B cell (primary cell): ENCODE measurements at regions not wholly inside any gene's neighbourhood (a gene's known extent, or its start where the extent isn't known, plus 50 kb on each side); places are given as distances from the start of the nearest gene placed in this dataset.

Source experiments
- ATAC-seq: fragments of 200-7000 bp; cut with Tn5 transposase; one replicate; pipeline ENCODE4 v1.10.0; 2021; ENCODE audit warnings: low read depth, mild to moderate bottlenecking, moderate number of reproducible peaks, moderate library complexity
- CTCF ChIA-PET: fragments of 350-600 bp; sonication (Branson Sonifier 250); formaldehyde crosslinking; loops from one replicate; lab custom pipeline; 2021; ENCODE audit warnings: antibody characterized with exemption, inconsistent platforms; lab: Charles Lee
- POLR2A ChIA-PET: fragments of 350-600 bp; sonication (Branson Sonifier 250); formaldehyde crosslinking; loops from one replicate; lab custom pipeline; 2021; ENCODE audit warnings: antibody characterized with exemption; lab: Charles Lee
- DNase-seq: peaks from one replicate; pipeline ENCODE4 v3.0.0; 2013
- H2AFZ ChIP-seq: 2 replicates; pipeline ENCODE4 v1.6.1; 2012; ENCODE audit warnings: mild to moderate bottlenecking, low read depth, low read length; ENCODE audit not compliant: insufficient read depth, poor library complexity, severe bottlenecking
- H3K27ac ChIP-seq, 2 donors: 1 replicate in 1 of 2; 2 replicates in 1 of 2; pipeline ENCODE4 v1.5.1; 2012 to 2013; ENCODE audit warnings: low read length in 2 of 2, mild to moderate bottlenecking in 2 of 2, moderate library complexity in 1 of 2
- H3K27me3 ChIP-seq, 4 experiments: fragments of 200-600 bp in 1 of 4; sonication (generic) in 1 of 4; replicated peaks in 1 of 4; 1 replicate in 2 of 4; 2 replicates in 2 of 4; pipeline versions ENCODE4 v1.6.1 to v1.7.0; 2013 to 2016; ENCODE audit warnings: low read length in 3 of 4, mild to moderate bottlenecking in 2 of 4, mixed read lengths in 1 of 4, moderate library complexity in 1 of 4; ENCODE audit not compliant: insufficient read depth in 4 of 4, control insufficient read depth in 3 of 4; ENCODE audit errors: control extremely low read depth in 1 of 4
- H3K36me3 ChIP-seq, 2 experiments: replicated peaks in 1 of 2; 1 replicate in 1 of 2; 2 replicates in 1 of 2; pipeline versions ENCODE4 v1.6.1 to v1.7.1; 2013; ENCODE audit warnings: low read length in 1 of 2; ENCODE audit not compliant: insufficient read depth in 2 of 2, control insufficient read depth in 1 of 2; ENCODE audit errors: control extremely low read depth in 1 of 2, extremely low read depth in 1 of 2
- H3K4me1 ChIP-seq, 2 donors: fragments of 200-600 bp in 1 of 2; sonication (generic) in 1 of 2; 1 replicate in 1 of 2; 2 replicates in 1 of 2; pipeline versions ENCODE4 v1.5.1 to v1.6.1; 2013 to 2017; ENCODE audit warnings: low read length in 2 of 2; ENCODE audit not compliant: control insufficient read depth in 2 of 2, insufficient read depth in 2 of 2
- H3K4me2 ChIP-seq: replicated peaks from 2 replicates; pipeline ENCODE3; 2012; ENCODE audit warnings: mild to moderate bottlenecking, low read depth, low read length; ENCODE audit not compliant: poor library complexity, severe bottlenecking
- H3K4me3 ChIP-seq, 5 experiments: fragments of 200-600 bp in 1 of 5; sonication (generic) in 1 of 5; 1 replicate in 3 of 5; 2 replicates in 2 of 5; pipeline versions ENCODE4 v1.5.1 to v1.7.0; 2011 to 2016; ENCODE audit warnings: low read length in 4 of 5, mild to moderate bottlenecking in 4 of 5, low read depth in 2 of 5, control low read depth in 1 of 5, moderate library complexity in 1 of 5; ENCODE audit not compliant: insufficient read depth in 1 of 5; ENCODE audit errors: control extremely low read depth in 1 of 5, extremely low read depth in 1 of 5
- H3K79me2 ChIP-seq: fragments of 200-600 bp; sonication (generic); one replicate; pipeline ENCODE4 v1.6.0; 2016; ENCODE audit warnings: low read length; ENCODE audit not compliant: control insufficient read depth, insufficient read depth
- H3K9ac ChIP-seq: fragments of 200-600 bp; sonication (generic); 2 replicates; pipeline ENCODE4 v1.6.1; 2017; ENCODE audit warnings: mild to moderate bottlenecking, low read length, moderate library complexity
- H3K9me3 ChIP-seq, 3 donors: one replicate each; pipeline versions ENCODE4 v1.6.1 to v1.7.1; 2013; ENCODE audit warnings: low read length in 2 of 3; ENCODE audit not compliant: control insufficient read depth in 2 of 3, insufficient read depth in 1 of 3; ENCODE audit errors: control extremely low read depth in 1 of 3
- H4K20me1 ChIP-seq: 2 replicates; pipeline ENCODE4 v1.6.0; 2012; ENCODE audit warnings: mild to moderate bottlenecking, low read length; ENCODE audit not compliant: insufficient read depth, control insufficient read depth, poor library complexity, severe bottlenecking
- H3K27ac Mint-ChIP-seq: one replicate; pipeline ENCODE4 v1.8.0; 2021; ENCODE audit warnings: mixed read lengths
- H3K27me3 Mint-ChIP-seq: one replicate; pipeline ENCODE4 v1.8.0; 2021; ENCODE audit warnings: mixed read lengths
- H3K4me1 Mint-ChIP-seq: one replicate; pipeline ENCODE4 v1.8.0; 2021; ENCODE audit warnings: mixed read lengths
- H3K4me3 Mint-ChIP-seq: one replicate; pipeline ENCODE4 v1.8.0; 2021; ENCODE audit warnings: mixed read lengths
- H3K9me3 Mint-ChIP-seq: one replicate; pipeline ENCODE4 v1.8.0; 2022; ENCODE audit warnings: mixed read lengths; ENCODE audit not compliant: insufficient read depth
- EZH2 ChIP-seq: IDR thresholded peaks from 2 replicates; pipeline ENCODE4 v1.6.1; 2012; ENCODE audit warnings: borderline replicate concordance, low read depth, mild to moderate bottlenecking, moderate library complexity, low read length; ENCODE audit not compliant: insufficient read depth, poor library complexity, severe bottlenecking
- WGBS: methylation state at CpG from one replicate; pipeline ENCODE4 v1.1.5; 2013; ENCODE audit warnings: missing lambda C conversion rate; ENCODE audit not compliant: insufficient coverage; 5-methylcytosine and 5-hydroxymethylcytosine counted together
- intact Hi-C: fragments of 100-400 bp; cut with micrococcal nuclease; formaldehyde crosslinking; loops from one replicate; pipeline ENCODE4 v1.10.0; 2022
- TF ChIP-seq, protein P1 (sequence below): fragments of 200-600 bp; IDR thresholded peaks from one replicate; pipeline ENCODE4 v1.8.0; 2022; ENCODE audit warnings: antibody characterized with exemption, mild to moderate bottlenecking

GRCh38 chr15:97045666-97046421 is 715.3 kb downstream of the NR2F2 start:
- WGBS = no CpG with 5 or more reads among the region's 4 CpGs
- Histone ChIP-seq H3K4me1 (no peaks in the 10 kb centered on the region), H3K79me2 (no peaks in the 10 kb centered on the region), H3K27me3 (no peaks in the 10 kb centered on the region), H3K9ac (no peak overlapping the region), H3K4me3 (no peak overlapping the region), H3K27ac (no peak overlapping the region), H3K4me2 (no peak overlapping the region), H2AFZ (no peak overlapping the region), H3K36me3 (no peaks in the 10 kb centered on the region), H3K9me3 (no peaks in the 10 kb centered on the region), H4K20me1 (no peaks in the 10 kb centered on the region)
- TF ChIP-seq, protein P1, sequence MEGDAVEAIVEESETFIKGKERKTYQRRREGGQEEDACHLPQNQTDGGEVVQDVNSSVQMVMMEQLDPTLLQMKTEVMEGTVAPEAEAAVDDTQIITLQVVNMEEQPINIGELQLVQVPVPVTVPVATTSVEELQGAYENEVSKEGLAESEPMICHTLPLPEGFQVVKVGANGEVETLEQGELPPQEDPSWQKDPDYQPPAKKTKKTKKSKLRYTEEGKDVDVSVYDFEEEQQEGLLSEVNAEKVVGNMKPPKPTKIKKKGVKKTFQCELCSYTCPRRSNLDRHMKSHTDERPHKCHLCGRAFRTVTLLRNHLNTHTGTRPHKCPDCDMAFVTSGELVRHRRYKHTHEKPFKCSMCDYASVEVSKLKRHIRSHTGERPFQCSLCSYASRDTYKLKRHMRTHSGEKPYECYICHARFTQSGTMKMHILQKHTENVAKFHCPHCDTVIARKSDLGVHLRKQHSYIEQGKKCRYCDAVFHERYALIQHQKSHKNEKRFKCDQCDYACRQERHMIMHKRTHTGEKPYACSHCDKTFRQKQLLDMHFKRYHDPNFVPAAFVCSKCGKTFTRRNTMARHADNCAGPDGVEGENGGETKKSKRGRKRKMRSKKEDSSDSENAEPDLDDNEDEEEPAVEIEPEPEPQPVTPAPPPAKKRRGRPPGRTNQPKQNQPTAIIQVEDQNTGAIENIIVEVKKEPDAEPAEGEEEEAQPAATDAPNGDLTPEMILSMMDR = no peak
- no peak for TF ChIP-seq EZH2
- H3K4me3 Mint-ChIP-seq = no peak overlapping the region
- ChIA-PET CTCF (no interaction called here), POLR2A (no interaction called here)
- peaks cover 5% of the 10 kb centered on the region for H3K9me3 Mint-ChIP-seq
- no peak for ATAC-seq
- intact Hi-C loops = no loop called here
- H3K4me1 Mint-ChIP-seq = no peaks in the 10 kb centered on the region
- no peak overlapping the region for H3K27ac Mint-ChIP-seq
- no peak for DNase-seq
- no peaks in the 10 kb centered on the region for H3K27me3 Mint-ChIP-seq

DNA sequence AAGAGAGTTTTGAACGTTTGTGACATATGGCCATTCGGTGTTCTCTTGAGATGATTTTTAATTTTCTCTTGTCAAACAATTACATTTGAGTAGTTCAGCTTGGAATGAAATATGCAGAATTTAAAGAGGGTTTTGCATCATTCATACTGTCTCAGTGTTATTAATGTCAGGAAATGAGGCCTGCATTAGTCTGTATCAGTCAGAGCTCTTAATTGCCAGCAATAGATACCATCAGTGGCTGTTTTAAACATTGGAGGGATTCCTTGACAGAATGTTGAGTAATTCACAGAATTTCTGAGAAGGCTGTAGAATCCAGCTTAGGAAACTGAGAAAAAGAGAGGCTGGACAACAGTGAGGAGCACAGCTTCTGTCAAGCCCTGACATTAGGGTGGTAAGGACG is 722.0 kb downstream of the NR2F2 start:
- Histone ChIP-seq H3K4me1 (no peaks in the 10 kb centered on the region), H3K27ac (no peak overlapping the region), H3K9me3 (peaks cover 0 to 3% (median 0%) of the 10 kb centered on the region in 3 donors), H3K27me3 (no peaks in the 10 kb centered on the region), H4K20me1 (no peaks in the 10 kb centered on the region), H3K4me2 (no peak overlapping the region), H3K4me3 (no peak overlapping the region), H2AFZ (no peak overlapping the region), H3K79me2 (no peaks in the 10 kb centered on the region), H3K36me3 (no peaks in the 10 kb centered on the region), H3K9ac (no peak overlapping the region)
- Mint-ChIP-seq H3K9me3 (peaks cover 5% of the 10 kb centered on the region), H3K4me1 (no peaks in the 10 kb centered on the region), H3K27me3 (no peaks in the 10 kb centered on the region), H3K4me3 (no peak overlapping the region), H3K27ac (no peak overlapping the region)
- intact Hi-C loops = no loop called here
- no peak for DNase-seq
- POLR2A ChIA-PET = no interaction called here
- whole genome bisulfite sequencing = no CpG with 5 or more reads among the region's 3 CpGs
- no peak for ATAC-seq
- CTCF ChIA-PET = no interaction called here
- TF ChIP-seq, protein P1 = no peak
- no peak for TF ChIP-seq EZH2
